ENCODE measurements at regions not wholly inside any gene's neighbourhood (a gene's known extent, or its start where the extent isn't known, plus 50 kb on each side); places are given as distances from the start of the nearest gene placed in this dataset.

DNA sequence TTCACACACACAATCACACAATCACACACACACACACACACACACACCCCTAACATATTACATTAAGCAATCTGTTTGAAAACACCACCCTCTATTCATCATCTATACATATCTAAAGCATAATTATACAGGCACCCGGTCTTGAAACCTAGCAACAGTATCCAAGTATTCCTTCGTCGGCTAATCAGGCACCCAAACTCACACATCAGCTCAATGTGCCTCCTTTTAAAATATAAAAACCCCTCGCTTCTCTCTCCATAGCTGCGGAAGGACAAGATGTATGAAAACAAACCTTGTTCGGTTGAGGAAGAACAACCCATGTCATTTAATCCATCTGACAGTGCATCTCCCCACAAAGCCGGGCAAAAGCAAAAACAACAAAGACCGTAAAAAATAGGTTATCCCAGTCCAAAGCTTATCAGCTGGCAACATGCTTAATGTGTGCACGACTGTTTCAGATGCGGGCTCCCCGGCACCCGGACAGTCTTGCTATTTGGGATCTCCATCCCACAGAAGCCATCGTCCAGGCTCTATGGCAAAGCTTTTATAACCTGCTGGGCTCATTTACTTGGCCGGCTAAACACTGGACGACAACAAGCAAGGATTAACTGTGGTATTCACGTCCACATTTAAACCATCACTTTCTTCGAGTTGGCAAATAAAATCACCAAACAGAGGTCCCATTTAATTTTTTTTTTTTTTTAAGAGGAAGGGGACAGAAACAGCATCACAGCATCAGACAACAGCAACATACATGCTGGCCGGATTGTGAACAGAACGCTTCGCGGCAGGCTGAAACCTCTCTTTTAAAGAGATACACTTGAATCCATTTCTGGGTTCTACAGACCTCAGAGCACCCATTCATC is 365.5 kb downstream of the SHANK2 start:
- Histone ChIP-seq H3K4me3 (ENCODE audit: low read depth, low read length) (no peak overlapping the region), H3K9ac (ENCODE audit: low read length) (no peak overlapping the region), H3K9me3 (ENCODE audit: control insufficient read depth, insufficient read depth, low read depth, low read length) (peaks cover 10% of the 10 kb centered on the region; the same call in 1 of the 2 replicates), H3K4me1 (ENCODE audit: control insufficient read depth, insufficient read depth, low read length) (peaks cover 9% of the 10 kb centered on the region; the same call in 1 of the 2 replicates), H3K27ac (ENCODE audit: low read depth, low read length) (no peak overlapping the region), H3K27me3 (ENCODE audit: control insufficient read depth, insufficient read depth, low read length) (no peaks in the 10 kb centered on the region), H3K36me3 (ENCODE audit: control insufficient read depth, insufficient read depth, low read length) (no peaks in the 10 kb centered on the region)

DNA sequence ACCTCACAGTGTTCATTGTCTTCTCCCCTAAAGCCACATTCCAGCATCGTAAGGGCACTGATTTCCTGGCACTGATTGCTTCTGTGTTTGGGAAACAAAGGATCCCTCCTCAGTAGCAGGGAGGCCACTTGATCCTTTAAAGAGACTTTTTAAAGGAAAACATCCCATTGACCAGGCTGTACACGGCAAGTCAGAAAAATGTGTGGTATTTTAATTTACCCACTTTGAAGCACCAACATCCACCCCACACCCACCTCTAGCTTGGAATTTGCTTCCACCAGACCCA is 364.9 kb downstream of the SHANK2 start:
- peaks cover 10% of the 10 kb centered on the region; the same call in 1 of the 2 replicates for H3K9me3 ChIP-seq (ENCODE audit: control insufficient read depth, insufficient read depth, low read depth, low read length)
- no peak overlapping the region for H3K4me3 ChIP-seq (ENCODE audit: low read depth, low read length)
- no peak overlapping the region for H3K27ac ChIP-seq (ENCODE audit: low read depth, low read length)
- H3K27me3 ChIP-seq (ENCODE audit: control insufficient read depth, insufficient read depth, low read length), result no peaks in the 10 kb centered on the region
- H3K4me1 ChIP-seq (ENCODE audit: control insufficient read depth, insufficient read depth, low read length), result peaks cover 14% of the 10 kb centered on the region; the same call in 1 of the 2 replicates
- no peaks in the 10 kb centered on the region for H3K36me3 ChIP-seq (ENCODE audit: control insufficient read depth, insufficient read depth, low read length)
- no peak overlapping the region for H3K9ac ChIP-seq (ENCODE audit: low read length)

DNA sequence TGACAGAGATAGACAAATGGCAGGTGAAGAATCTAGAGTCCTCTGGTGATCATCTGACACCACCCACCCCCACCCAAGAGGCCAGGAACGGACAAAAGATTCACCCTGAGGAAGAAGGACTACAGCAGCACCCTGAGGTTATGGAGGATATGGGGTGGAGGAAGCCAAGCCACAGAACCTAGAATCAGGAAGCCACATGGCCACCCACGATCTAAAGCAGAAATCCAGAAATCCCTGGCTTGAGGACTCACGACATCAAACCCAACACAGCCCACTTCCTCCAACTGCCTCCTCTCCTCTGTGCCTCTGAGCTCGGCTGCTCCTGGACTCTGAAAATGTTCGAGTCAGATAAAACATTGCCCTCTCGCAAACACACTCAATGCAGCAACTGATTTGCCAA is 364.3 kb downstream of the SHANK2 start:
- Histone ChIP-seq H3K27ac (ENCODE audit: low read depth, low read length) (no peak overlapping the region), H3K27me3 (ENCODE audit: control insufficient read depth, insufficient read depth, low read length) (no peaks in the 10 kb centered on the region), H3K4me1 (ENCODE audit: control insufficient read depth, insufficient read depth, low read length) (peaks cover 14% of the 10 kb centered on the region; the same call in 1 of the 2 replicates), H3K9me3 (ENCODE audit: control insufficient read depth, insufficient read depth, low read depth, low read length) (peaks cover 10% of the 10 kb centered on the region; the same call in 1 of the 2 replicates), H3K36me3 (ENCODE audit: control insufficient read depth, insufficient read depth, low read length) (no peaks in the 10 kb centered on the region), H3K4me3 (ENCODE audit: low read depth, low read length) (no peak overlapping the region), H3K9ac (ENCODE audit: low read length) (no peak overlapping the region)

GRCh38 chr11:70889411-70889810 is 363.0 kb downstream of the SHANK2 start:
- Histone ChIP-seq H3K27ac (ENCODE audit: low read depth, low read length) (no peak overlapping the region), H3K4me3 (ENCODE audit: low read depth, low read length) (no peak overlapping the region), H3K4me1 (ENCODE audit: control insufficient read depth, insufficient read depth, low read length) (peaks cover 14% of the 10 kb centered on the region; the same call in 1 of the 2 replicates), H3K9ac (ENCODE audit: low read length) (no peak overlapping the region), H3K9me3 (ENCODE audit: control insufficient read depth, insufficient read depth, low read depth, low read length) (peaks cover 10% of the 10 kb centered on the region; the same call in 1 of the 2 replicates), H3K27me3 (ENCODE audit: control insufficient read depth, insufficient read depth, low read length) (no peaks in the 10 kb centered on the region), H3K36me3 (ENCODE audit: control insufficient read depth, insufficient read depth, low read length) (no peaks in the 10 kb centered on the region)

DNA sequence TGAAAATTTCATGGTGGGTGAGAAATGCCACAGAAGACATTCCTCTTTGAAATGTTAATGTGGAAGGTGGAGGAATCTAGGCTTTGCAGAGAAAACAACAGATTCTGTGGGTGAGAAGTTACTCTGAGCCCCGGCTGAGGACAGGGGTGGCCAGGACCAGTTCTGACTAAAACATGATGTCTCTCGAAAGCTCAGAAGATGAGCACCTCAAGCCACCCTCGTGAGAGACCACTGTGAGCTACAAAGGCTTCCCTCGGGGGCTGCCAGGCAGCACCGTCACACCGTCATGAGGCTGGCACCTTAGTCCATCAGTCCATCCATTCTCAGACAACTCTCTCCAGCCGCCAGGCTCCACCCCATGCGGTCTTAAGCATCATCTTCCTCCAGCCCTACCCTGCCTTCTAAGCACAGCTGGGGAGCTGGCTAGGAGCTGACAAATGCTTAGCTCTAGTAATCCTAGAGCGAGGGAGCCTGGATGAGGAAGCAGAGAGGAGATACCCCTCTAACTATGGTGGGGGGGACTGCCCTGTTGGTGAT is 360.5 kb downstream of the SHANK2 start:
- Histone ChIP-seq H3K9me3 (ENCODE audit: control insufficient read depth, insufficient read depth, low read depth, low read length) (peaks cover 10% of the 10 kb centered on the region; the same call in 1 of the 2 replicates), H3K27ac (ENCODE audit: low read depth, low read length) (no peak overlapping the region), H3K27me3 (ENCODE audit: control insufficient read depth, insufficient read depth, low read length) (no peaks in the 10 kb centered on the region), H3K4me1 (ENCODE audit: control insufficient read depth, insufficient read depth, low read length) (peaks cover 14% of the 10 kb centered on the region; the same call in 1 of the 2 replicates), H3K4me3 (ENCODE audit: low read depth, low read length) (no peak overlapping the region), H3K36me3 (ENCODE audit: control insufficient read depth, insufficient read depth, low read length) (no peaks in the 10 kb centered on the region), H3K9ac (ENCODE audit: low read length) (no peak overlapping the region)

- Histone ChIP-seq H3K27ac (ENCODE audit: low read depth, low read length) (no peak overlapping the region), H3K4me3 (ENCODE audit: low read depth, low read length) (no peak overlapping the region), H3K9ac (ENCODE audit: low read length) (no peak overlapping the region), H3K36me3 (ENCODE audit: control insufficient read depth, insufficient read depth, low read length) (no peaks in the 10 kb centered on the region), H3K27me3 (ENCODE audit: control insufficient read depth, insufficient read depth, low read length) (no peaks in the 10 kb centered on the region), H3K9me3 (ENCODE audit: control insufficient read depth, insufficient read depth, low read depth, low read length) (peaks cover 18% of the 10 kb centered on the region; the same call in 1 of the 2 replicates), H3K4me1 (ENCODE audit: control insufficient read depth, insufficient read depth, low read length) (peaks cover 11% of the 10 kb centered on the region; the same call in 1 of the 2 replicates)
These were observed 359.5 kb downstream of the SHANK2 start for GRCh38 chr11:70892889-70893288.

DNA sequence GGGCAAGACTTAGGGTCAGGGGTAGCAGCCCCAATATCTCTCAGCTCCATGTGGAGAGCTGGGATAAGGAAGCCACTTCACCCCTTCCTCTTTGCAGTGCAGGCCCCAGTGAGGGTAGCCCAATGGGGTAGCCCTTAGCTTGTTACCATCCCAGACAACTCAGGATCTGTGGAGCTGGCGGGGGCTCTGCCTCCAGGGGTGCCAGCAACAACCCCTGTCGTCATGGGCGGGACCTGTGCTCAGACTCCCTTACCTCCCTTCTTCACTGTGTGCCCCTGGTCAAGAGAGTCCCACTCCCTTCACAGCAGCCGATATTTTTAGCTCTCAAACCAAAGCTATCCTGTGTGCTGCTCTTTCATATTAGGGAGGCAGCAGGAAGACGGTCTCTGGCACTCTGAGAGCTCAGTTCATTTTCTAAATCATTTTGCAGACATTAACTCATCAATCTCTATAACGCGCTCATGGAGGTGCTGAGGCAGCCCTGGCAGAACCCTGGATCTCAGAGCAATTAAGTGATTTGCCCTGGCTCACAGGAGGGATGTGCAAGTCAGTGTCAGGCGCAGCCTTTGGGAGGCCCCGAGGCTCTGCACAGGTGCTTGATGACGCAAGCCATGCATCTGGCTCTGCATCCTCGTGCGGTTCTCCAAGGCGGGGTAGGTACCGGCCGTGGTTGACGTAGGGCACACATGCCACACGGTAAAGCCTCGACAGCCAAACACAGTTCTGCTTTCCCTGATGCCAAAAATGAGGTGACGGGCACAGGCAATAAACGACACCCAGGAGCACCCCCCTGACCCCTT is 357.6 kb downstream of the SHANK2 start:
- Histone ChIP-seq H3K36me3 (ENCODE audit: control insufficient read depth, insufficient read depth, low read length) (no peaks in the 10 kb centered on the region), H3K4me1 (ENCODE audit: control insufficient read depth, insufficient read depth, low read length) (peaks cover 11% of the 10 kb centered on the region; the same call in 1 of the 2 replicates), H3K9me3 (ENCODE audit: control insufficient read depth, insufficient read depth, low read depth, low read length) (peaks cover 16% of the 10 kb centered on the region; the same call in 1 of the 2 replicates), H3K27ac (ENCODE audit: low read depth, low read length) (no peak overlapping the region), H3K4me3 (ENCODE audit: low read depth, low read length) (no peak overlapping the region), H3K27me3 (ENCODE audit: control insufficient read depth, insufficient read depth, low read length) (no peaks in the 10 kb centered on the region), H3K9ac (ENCODE audit: low read length) (no peak overlapping the region)

DNA sequence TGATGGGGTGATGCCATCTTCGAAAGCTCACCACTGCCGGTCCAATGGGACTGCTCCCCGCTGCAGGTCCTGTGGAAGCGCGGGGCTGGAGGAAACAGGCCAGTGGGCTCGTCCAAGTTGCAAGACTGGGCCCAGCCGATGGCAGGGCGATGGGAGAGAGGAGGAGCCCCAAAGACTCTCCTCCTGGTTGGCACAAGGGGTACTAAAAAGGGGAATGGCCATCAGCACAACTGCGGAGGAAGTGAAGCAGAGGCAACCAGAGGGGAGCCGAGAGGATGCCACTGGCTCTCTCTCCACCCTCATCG is 357.1 kb downstream of the SHANK2 start:
- peaks cover 14% of the 10 kb centered on the region; the same call in 1 of the 2 replicates for H3K9me3 ChIP-seq (ENCODE audit: control insufficient read depth, insufficient read depth, low read depth, low read length)
- H3K9ac ChIP-seq (ENCODE audit: low read length), result no peak overlapping the region
- H3K4me3 ChIP-seq (ENCODE audit: low read depth, low read length), result no peak overlapping the region
- H3K4me1 ChIP-seq (ENCODE audit: control insufficient read depth, insufficient read depth, low read length), result peaks cover 11% of the 10 kb centered on the region; the same call in 1 of the 2 replicates
- no peaks in the 10 kb centered on the region for H3K27me3 ChIP-seq (ENCODE audit: control insufficient read depth, insufficient read depth, low read length)
- H3K27ac ChIP-seq (ENCODE audit: low read depth, low read length), result no peak overlapping the region
- no peaks in the 10 kb centered on the region for H3K36me3 ChIP-seq (ENCODE audit: control insufficient read depth, insufficient read depth, low read length)

GRCh38 chr11:70897429-70897828 is 354.9 kb downstream of the SHANK2 start:
- Histone ChIP-seq H3K27ac (ENCODE audit: low read depth, low read length) (no peak overlapping the region), H3K27me3 (ENCODE audit: control insufficient read depth, insufficient read depth, low read length) (no peaks in the 10 kb centered on the region), H3K4me1 (ENCODE audit: control insufficient read depth, insufficient read depth, low read length) (peaks cover under 1% of the 10 kb centered on the region; the same call in 1 of the 2 replicates), H3K9ac (ENCODE audit: low read length) (no peak overlapping the region), H3K9me3 (ENCODE audit: control insufficient read depth, insufficient read depth, low read depth, low read length) (peaks cover 14% of the 10 kb centered on the region; the same call in 1 of the 2 replicates), H3K36me3 (ENCODE audit: control insufficient read depth, insufficient read depth, low read length) (no peaks in the 10 kb centered on the region), H3K4me3 (ENCODE audit: low read depth, low read length) (no peak overlapping the region)

- Histone ChIP-seq H3K4me1 (ENCODE audit: control insufficient read depth, insufficient read depth, low read length) (no peaks in the 10 kb centered on the region), H3K27me3 (ENCODE audit: control insufficient read depth, insufficient read depth, low read length) (no peaks in the 10 kb centered on the region), H3K9me3 (ENCODE audit: control insufficient read depth, insufficient read depth, low read depth, low read length) (peaks cover 14% of the 10 kb centered on the region; the same call in 1 of the 2 replicates), H3K9ac (ENCODE audit: low read length) (no peak overlapping the region), H3K4me3 (ENCODE audit: low read depth, low read length) (no peak overlapping the region), H3K27ac (ENCODE audit: low read depth, low read length) (no peak overlapping the region), H3K36me3 (ENCODE audit: control insufficient read depth, insufficient read depth, low read length) (no peaks in the 10 kb centered on the region)
These were observed 352.8 kb downstream of the SHANK2 start for GRCh38 chr11:70899616-70900015.

Measured in HUES6 (cell line).